ENCODE measurements at regions not wholly inside any gene's neighbourhood (a gene's known extent, or its start where the extent isn't known, plus 50 kb on each side); places are given as distances from the start of the nearest gene placed in this dataset.

DNA sequence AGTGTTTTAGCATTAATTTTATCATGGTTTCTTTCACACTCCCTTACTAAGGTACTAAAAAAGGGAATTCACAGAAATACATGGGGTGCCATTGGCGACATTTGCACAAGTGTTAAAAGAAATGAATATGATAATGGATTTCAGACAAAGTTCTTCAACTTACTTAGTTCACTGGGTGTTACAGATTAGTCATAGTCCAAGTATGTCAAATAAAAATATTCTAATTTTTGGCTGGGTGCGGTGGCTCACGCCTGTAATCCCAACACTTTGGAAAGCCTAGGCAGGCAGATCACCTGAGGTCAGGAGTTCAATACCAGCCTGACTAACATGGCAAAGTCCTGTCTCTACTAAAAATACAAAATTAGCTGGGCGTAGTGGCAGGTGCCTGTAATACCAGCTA, 286.1 kb upstream of the TFAP2D start:
- DNase-seq (ENCODE audit: low read depth, low spot score) (no peak), ATAC-seq (no peak)
- POLR2A ChIA-PET: no interaction called here
- Histone ChIP-seq H3K9me3 (ENCODE audit: control insufficient read depth, insufficient read depth, low read depth, low read length) (no peaks in the 10 kb centered on the region), H3K27ac (ENCODE audit: low read length) (no peak overlapping the region), H3K4me1 (ENCODE audit: control insufficient read depth, insufficient read depth, low read length) (no peaks in the 10 kb centered on the region), H3K4me3 (ENCODE audit: low read depth in 2 of 2, low read length in 2 of 2) (no peak overlapping the region), H3K27me3 (ENCODE audit: control insufficient read depth, insufficient read depth, low read length) (no peaks in the 10 kb centered on the region), H3K36me3 (ENCODE audit: control insufficient read depth, insufficient read depth, low read length) (no peaks in the 10 kb centered on the region)
- in situ Hi-C loops (cut with HindIII; ENCODE audit: low pct_unique_long_range_greater_than_20kb, low sequenced_read_pairs): no loop called here
- CTCF ChIA-PET: no interaction called here
- BruUV-seq (replicated peaks): no TSS peak
- intact Hi-C loops (cut with micrococcal nuclease; ENCODE audit: unreplicated experiment): no loop called here
- TF ChIP-seq SIN3A (IDR thresholded peaks at IDR 0.05; ENCODE audit: borderline replicate concordance, insufficient read depth, low read depth, low read length): no peak
- TF ChIP-seq TCF7L2 (IDR thresholded peaks at IDR 0.05; ENCODE audit: low read depth, low read length): no peak
- TF ChIP-seq, protein P1, sequence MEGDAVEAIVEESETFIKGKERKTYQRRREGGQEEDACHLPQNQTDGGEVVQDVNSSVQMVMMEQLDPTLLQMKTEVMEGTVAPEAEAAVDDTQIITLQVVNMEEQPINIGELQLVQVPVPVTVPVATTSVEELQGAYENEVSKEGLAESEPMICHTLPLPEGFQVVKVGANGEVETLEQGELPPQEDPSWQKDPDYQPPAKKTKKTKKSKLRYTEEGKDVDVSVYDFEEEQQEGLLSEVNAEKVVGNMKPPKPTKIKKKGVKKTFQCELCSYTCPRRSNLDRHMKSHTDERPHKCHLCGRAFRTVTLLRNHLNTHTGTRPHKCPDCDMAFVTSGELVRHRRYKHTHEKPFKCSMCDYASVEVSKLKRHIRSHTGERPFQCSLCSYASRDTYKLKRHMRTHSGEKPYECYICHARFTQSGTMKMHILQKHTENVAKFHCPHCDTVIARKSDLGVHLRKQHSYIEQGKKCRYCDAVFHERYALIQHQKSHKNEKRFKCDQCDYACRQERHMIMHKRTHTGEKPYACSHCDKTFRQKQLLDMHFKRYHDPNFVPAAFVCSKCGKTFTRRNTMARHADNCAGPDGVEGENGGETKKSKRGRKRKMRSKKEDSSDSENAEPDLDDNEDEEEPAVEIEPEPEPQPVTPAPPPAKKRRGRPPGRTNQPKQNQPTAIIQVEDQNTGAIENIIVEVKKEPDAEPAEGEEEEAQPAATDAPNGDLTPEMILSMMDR (IDR thresholded peaks at IDR 0.05): no peak
- TF ChIP-seq, protein P2, sequence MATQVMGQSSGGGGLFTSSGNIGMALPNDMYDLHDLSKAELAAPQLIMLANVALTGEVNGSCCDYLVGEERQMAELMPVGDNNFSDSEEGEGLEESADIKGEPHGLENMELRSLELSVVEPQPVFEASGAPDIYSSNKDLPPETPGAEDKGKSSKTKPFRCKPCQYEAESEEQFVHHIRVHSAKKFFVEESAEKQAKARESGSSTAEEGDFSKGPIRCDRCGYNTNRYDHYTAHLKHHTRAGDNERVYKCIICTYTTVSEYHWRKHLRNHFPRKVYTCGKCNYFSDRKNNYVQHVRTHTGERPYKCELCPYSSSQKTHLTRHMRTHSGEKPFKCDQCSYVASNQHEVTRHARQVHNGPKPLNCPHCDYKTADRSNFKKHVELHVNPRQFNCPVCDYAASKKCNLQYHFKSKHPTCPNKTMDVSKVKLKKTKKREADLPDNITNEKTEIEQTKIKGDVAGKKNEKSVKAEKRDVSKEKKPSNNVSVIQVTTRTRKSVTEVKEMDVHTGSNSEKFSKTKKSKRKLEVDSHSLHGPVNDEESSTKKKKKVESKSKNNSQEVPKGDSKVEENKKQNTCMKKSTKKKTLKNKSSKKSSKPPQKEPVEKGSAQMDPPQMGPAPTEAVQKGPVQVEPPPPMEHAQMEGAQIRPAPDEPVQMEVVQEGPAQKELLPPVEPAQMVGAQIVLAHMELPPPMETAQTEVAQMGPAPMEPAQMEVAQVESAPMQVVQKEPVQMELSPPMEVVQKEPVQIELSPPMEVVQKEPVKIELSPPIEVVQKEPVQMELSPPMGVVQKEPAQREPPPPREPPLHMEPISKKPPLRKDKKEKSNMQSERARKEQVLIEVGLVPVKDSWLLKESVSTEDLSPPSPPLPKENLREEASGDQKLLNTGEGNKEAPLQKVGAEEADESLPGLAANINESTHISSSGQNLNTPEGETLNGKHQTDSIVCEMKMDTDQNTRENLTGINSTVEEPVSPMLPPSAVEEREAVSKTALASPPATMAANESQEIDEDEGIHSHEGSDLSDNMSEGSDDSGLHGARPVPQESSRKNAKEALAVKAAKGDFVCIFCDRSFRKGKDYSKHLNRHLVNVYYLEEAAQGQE (IDR thresholded peaks at IDR 0.05; ENCODE audit: insufficient read depth in 1 of 2, low read depth in 2 of 2, low read length in 1 of 2): no peak
- TF ChIP-seq POLR2AphosphoS5 (IDR thresholded peaks at IDR 0.05; ENCODE audit: low read depth, low read length): no peak

DNA sequence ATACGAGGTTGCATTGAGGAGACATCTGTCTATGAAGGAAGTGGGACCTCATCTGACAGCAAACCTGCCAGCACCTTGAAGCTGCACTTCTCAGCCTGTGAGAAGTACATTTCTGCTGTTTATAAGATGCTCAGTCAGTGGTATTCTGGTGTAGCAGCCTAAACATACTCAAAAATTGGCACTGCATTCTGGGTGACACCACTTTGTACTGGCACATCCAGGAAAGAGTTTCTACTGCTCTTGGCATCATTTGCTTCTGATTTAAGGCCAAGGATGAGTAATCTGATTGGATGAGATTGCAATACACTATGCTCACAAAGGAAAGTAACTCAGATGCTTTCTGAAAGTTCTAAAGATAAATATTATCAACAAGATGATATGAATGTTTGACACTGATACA, 275.4 kb upstream of the TFAP2D start:
- no peak for ATAC-seq

More for the DNA sequence above, 275.4 kb upstream of the TFAP2D start:
- POLR2A ChIA-PET: no interaction called here
- Histone ChIP-seq H3K9me3 (ENCODE audit: control insufficient read depth, insufficient read depth, low read depth, low read length) (no peaks in the 10 kb centered on the region), H3K27ac (ENCODE audit: low read length) (no peak overlapping the region), H3K4me1 (ENCODE audit: control insufficient read depth, insufficient read depth, low read length) (no peaks in the 10 kb centered on the region), H3K36me3 (ENCODE audit: control insufficient read depth, insufficient read depth, low read length) (no peaks in the 10 kb centered on the region), H3K4me3 (ENCODE audit: low read depth in 2 of 2, low read length in 2 of 2) (no peak overlapping the region), H3K27me3 (ENCODE audit: control insufficient read depth, insufficient read depth, low read length) (no peaks in the 10 kb centered on the region)
- DNase-seq (ENCODE audit: low read depth, low spot score): no peak
- BruUV-seq (replicated peaks): no TSS peak
- in situ Hi-C loops (cut with HindIII; ENCODE audit: low pct_unique_long_range_greater_than_20kb, low sequenced_read_pairs): no loop called here
- TF ChIP-seq POLR2AphosphoS5 (IDR thresholded peaks at IDR 0.05; ENCODE audit: low read depth, low read length) (no peak), TCF7L2 (IDR thresholded peaks at IDR 0.05; ENCODE audit: low read depth, low read length) (no peak)
- TF ChIP-seq, protein P1 (IDR thresholded peaks at IDR 0.05): no peak
- CTCF ChIA-PET: no interaction called here
- intact Hi-C loops (cut with micrococcal nuclease; ENCODE audit: unreplicated experiment): no loop called here
